Chondrocyte (in vitro differentiated cells): ENCODE measurements at regions not wholly inside any gene's neighbourhood (a gene's known extent, or its start where the extent isn't known, plus 50 kb on each side); places are given as distances from the start of the nearest gene placed in this dataset.

Experiments
- DNase-seq: peaks from one replicate; pipeline ENCODE4 v3.0.0; 2021; ENCODE audit warnings: mixed read lengths, low spot score
- H3K27ac Mint-ChIP-seq: one replicate; pipeline ENCODE4 v1.8.0; 2021; ENCODE audit warnings: mild to moderate bottlenecking, moderate library complexity, mixed read lengths; ENCODE audit not compliant: unreplicated experiment
- H3K27me3 Mint-ChIP-seq: 2 replicates; pipeline ENCODE4 v1.8.0; 2021; ENCODE audit warnings: low read depth, mixed read lengths
- H3K36me3 Mint-ChIP-seq: 2 replicates; pipeline ENCODE4 v1.8.0; 2021; ENCODE audit warnings: low read depth, mixed read lengths
- H3K4me1 Mint-ChIP-seq: 2 replicates; pipeline ENCODE4 v1.8.0; 2021; ENCODE audit warnings: low read depth, mild to moderate bottlenecking, mixed read lengths
- H3K4me3 Mint-ChIP-seq: one replicate; pipeline ENCODE4 v1.8.0; 2021; ENCODE audit warnings: mild to moderate bottlenecking, moderate library complexity, mixed read lengths; ENCODE audit not compliant: unreplicated experiment
- H3K9me3 Mint-ChIP-seq: 2 replicates; pipeline ENCODE4 v1.8.0; 2021; ENCODE audit warnings: low read depth, mixed read lengths
- CTCF ChIP-seq: fragments of 200-600 bp; sonication (generic); IDR thresholded peaks from 2 replicates; pipeline ENCODE4 v1.5.0; 2021; ENCODE audit warnings: antibody characterized with exemption, mild to moderate bottlenecking, moderate library complexity

DNA sequence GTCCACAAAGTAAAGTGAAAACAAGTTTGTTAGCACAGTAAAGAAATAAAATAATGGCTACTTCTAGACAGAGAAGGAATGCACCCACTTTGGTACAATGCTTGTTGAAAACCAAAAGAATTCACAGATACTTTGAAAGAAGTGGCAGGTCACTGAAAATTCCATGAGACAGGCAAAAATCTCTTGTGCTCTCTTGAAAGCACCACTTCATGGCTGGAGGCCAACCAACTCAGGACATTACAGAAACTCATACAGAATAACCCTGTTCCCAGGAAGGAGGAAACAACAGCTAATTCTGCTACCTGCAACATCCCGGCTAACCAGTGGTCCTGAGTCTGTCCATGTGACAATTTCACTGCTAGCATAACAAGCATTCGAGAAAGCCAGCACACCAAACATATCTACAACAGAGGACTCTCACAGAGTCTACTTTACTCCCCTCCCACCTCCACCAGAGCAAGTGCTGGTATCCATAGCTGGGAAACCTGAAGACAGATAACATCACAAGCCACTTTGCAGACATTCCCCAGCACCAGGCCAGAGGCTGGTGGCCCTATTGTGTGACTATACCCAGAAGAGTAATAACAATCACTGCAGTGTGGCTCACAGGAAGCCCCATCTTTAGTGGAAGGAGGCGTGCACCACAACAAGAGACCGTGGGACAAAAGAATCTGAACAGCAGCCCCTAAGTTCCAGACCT, 255.3 kb upstream of the SLITRK3 start:
- H3K27me3 Mint-ChIP-seq = no peaks in the 10 kb centered on the region

DNA sequence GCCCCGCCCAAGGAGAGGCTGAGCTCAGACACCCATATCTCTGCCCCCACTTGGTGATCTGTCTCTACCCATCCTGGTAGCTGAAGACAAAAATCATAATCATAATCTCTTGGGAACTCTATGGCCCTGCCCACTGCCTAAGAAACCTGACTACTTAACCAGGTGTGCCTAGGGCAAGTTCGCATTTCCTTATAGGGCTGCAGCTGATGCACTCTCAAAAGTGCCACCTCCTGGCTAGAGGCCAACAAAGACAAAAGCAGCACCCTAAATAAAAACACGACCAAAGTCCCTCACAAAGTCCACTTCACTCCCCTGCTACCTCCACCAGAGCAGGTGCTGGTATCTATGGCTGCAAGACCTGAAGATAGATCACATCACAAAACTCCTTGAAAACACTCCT, 250.4 kb upstream of the SLITRK3 start:
- no peak for TF ChIP-seq CTCF
- no peak for DNase-seq
- H3K9me3 Mint-ChIP-seq = peaks cover 6% of the 10 kb centered on the region

More for the DNA sequence above, 255.3 kb upstream of the SLITRK3 start:
- Mint-ChIP-seq H3K36me3 (no peaks in the 10 kb centered on the region), H3K4me1 (no peaks in the 10 kb centered on the region), H3K9me3 (peaks cover 20% of the 10 kb centered on the region), H3K4me3 (no peak overlapping the region), H3K27ac (no peak overlapping the region)
- TF ChIP-seq CTCF = no peak
- no peak for DNase-seq

DNA sequence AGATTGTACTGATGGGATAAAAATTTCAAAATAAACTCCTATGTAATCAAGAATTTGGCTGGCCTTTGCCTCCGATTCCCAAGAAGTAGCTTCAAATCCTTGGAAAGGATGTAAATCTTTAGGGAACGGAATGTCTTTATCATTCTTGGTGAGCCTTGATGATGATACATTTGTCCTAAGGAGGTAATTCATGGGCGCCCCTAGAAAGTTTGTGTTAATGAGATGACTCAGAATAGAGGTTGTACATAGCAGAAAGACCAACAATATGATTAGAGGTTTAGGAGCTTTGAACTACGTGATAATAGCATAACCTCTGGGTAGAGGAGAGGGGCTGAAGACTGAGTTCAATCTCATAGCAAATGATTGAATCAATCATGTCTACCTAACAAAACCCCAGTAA, 248.6 kb upstream of the SLITRK3 start:
- peaks cover 1% of the 10 kb centered on the region for H3K27me3 Mint-ChIP-seq
- H3K9me3 Mint-ChIP-seq = peaks cover 6% of the 10 kb centered on the region
- H3K36me3 Mint-ChIP-seq = no peaks in the 10 kb centered on the region
- no peak overlapping the region for H3K27ac Mint-ChIP-seq
- DNase-seq = no peak
- no peak for TF ChIP-seq CTCF
- peaks cover 5% of the 10 kb centered on the region for H3K4me1 Mint-ChIP-seq
- H3K4me3 Mint-ChIP-seq = no peak overlapping the region

More for the DNA sequence above, 250.4 kb upstream of the SLITRK3 start:
- no peak overlapping the region for H3K27ac Mint-ChIP-seq
- no peaks in the 10 kb centered on the region for H3K36me3 Mint-ChIP-seq
- H3K4me3 Mint-ChIP-seq = no peak overlapping the region
- no peaks in the 10 kb centered on the region for H3K4me1 Mint-ChIP-seq
- H3K27me3 Mint-ChIP-seq = peaks cover 1% of the 10 kb centered on the region

DNA sequence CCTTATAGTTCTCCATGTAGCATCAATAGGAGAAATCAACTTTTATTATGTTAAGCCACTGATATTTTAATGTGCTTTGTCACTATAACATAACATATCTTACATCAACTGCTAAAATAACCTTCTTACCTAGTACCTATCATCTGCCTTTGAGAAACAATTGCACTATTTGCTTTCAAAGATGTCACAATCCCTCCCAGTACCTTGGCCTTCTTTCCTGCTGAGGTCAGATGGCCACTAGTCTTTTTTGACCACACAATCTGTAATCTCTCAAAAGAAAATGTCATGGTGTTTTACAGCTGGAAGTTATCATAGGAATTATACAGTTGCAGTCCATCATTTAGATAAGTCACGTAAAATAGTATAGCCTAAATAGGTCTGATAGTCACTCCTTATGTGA, 247.5 kb upstream of the SLITRK3 start:
- H3K4me3 Mint-ChIP-seq = no peak overlapping the region
- peaks cover 6% of the 10 kb centered on the region for H3K9me3 Mint-ChIP-seq
- TF ChIP-seq CTCF = no peak
- peaks cover 11% of the 10 kb centered on the region for H3K4me1 Mint-ChIP-seq
- DNase-seq = no peak
- H3K27me3 Mint-ChIP-seq = peaks cover 1% of the 10 kb centered on the region
- H3K36me3 Mint-ChIP-seq = no peaks in the 10 kb centered on the region
- no peak overlapping the region for H3K27ac Mint-ChIP-seq

DNA sequence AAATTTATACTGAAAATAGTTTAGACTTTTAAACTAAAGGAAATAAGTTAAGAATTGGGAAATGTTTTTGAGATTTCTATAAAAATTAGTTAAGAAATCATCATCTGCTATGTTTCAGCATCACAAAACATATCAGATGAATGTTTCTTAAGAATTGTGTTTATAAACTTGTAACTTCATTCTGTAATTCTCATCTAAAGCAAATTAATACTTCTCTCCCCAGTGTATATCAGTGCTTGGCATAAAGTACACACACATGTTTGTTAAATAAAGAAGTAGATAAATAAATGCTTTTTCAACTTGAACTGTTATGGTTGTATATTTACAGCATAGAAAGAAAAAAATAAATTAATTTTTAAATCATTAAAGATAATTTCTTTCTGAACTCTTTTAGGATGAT, 245.9 kb upstream of the SLITRK3 start:
- H3K36me3 Mint-ChIP-seq = no peaks in the 10 kb centered on the region
- peaks cover 3% of the 10 kb centered on the region for H3K27me3 Mint-ChIP-seq
- no peak for DNase-seq
- H3K27ac Mint-ChIP-seq = no peak overlapping the region
- no peak for TF ChIP-seq CTCF
- H3K4me3 Mint-ChIP-seq = no peak overlapping the region
- peaks cover 11% of the 10 kb centered on the region for H3K4me1 Mint-ChIP-seq
- H3K9me3 Mint-ChIP-seq = peaks cover 3% of the 10 kb centered on the region
